Panc1 (cell line): ENCODE measurements at regions not wholly inside any gene's neighbourhood (a gene's known extent, or its start where the extent isn't known, plus 50 kb on each side); places are given as distances from the start of the nearest gene placed in this dataset.

Experiments
- ATAC-seq: fragments of 200-7000 bp; cut with Tn5 transposase; 2 replicates; pipeline ENCODE4 v1.9.1; 2020; ENCODE audit warnings: mild to moderate bottlenecking, moderate library complexity
- BruUV-seq: library from RNA; stranded (reverse); fragments of 400-500 nt; replicated peaks from 2 replicates; lab custom pipeline; 2021; lab: Mats Ljungman, UMichigan
- CTCF ChIA-PET: fragments of 300-600 bp; sonication (Branson Sonifier 250); formaldehyde crosslinking; loops from one replicate; lab custom pipeline; 2022; ENCODE audit warnings: antibody characterized with exemption; lab: Charles Lee
- POLR2A ChIA-PET: fragments of 300-600 bp; sonication (Branson Sonifier 250); formaldehyde crosslinking; loops from one replicate; lab custom pipeline; 2022; ENCODE audit warnings: antibody characterized with exemption; lab: Charles Lee
- DNase-seq: peaks from one replicate; pipeline ENCODE4 v3.0.0-alpha.2; 2010; ENCODE audit warnings: low read depth, low spot score
- H3K27ac ChIP-seq: 2 replicates; pipeline ENCODE4 v1.5.1; 2011; ENCODE audit warnings: mild to moderate bottlenecking, low read length, inconsistent platforms
- H3K27me3 ChIP-seq: fragments of 200-500 bp; sonication (Bioruptor generic); 2 replicates; pipeline ENCODE4 v1.6.0; 2014; ENCODE audit warnings: low read length, inconsistent platforms; ENCODE audit not compliant: control insufficient read depth, insufficient read depth
- H3K36me3 ChIP-seq: fragments of 200-500 bp; sonication (Bioruptor generic); 2 replicates; pipeline ENCODE4 v1.5.1; 2014; ENCODE audit warnings: inconsistent platforms, mild to moderate bottlenecking, low read length, moderate library complexity; ENCODE audit not compliant: control insufficient read depth, insufficient read depth
- H3K4me1 ChIP-seq: 2 replicates; pipeline ENCODE4 v1.5.1; 2011; ENCODE audit warnings: inconsistent platforms, mild to moderate bottlenecking, low read length, moderate library complexity; ENCODE audit not compliant: control insufficient read depth, insufficient read depth
- H3K4me3 ChIP-seq, 2 experiments: 2 replicates each; pipeline ENCODE4 v1.5.1; 2011 to 2012; ENCODE audit warnings: low read depth in 2 of 2, low read length in 2 of 2, mild to moderate bottlenecking in 2 of 2, inconsistent platforms in 1 of 2, moderate library complexity in 1 of 2
- H3K9me3 ChIP-seq: fragments of 200-500 bp; sonication (Bioruptor generic); 2 replicates; pipeline ENCODE4 v1.5.1; 2014; ENCODE audit warnings: low read depth, mild to moderate bottlenecking, inconsistent platforms, low read length, moderate library complexity; ENCODE audit not compliant: control insufficient read depth, insufficient read depth
- POLR2AphosphoS5 ChIP-seq: IDR thresholded peaks from 2 replicates; pipeline ENCODE4 v1.6.1; 2012; ENCODE audit warnings: mild to moderate bottlenecking, low read depth, low read length, moderate library complexity
- REST ChIP-seq, 2 experiments: IDR thresholded peaks; 2 replicates each; pipeline ENCODE4 v1.6.1; 2011 to 2012; ENCODE audit warnings: low read depth in 2 of 2, control low read depth in 1 of 2, low read length in 1 of 2, mild to moderate bottlenecking in 1 of 2, moderate library complexity in 1 of 2; ENCODE audit not compliant: insufficient read depth in 1 of 2
- SIN3A ChIP-seq: IDR thresholded peaks from 2 replicates; pipeline ENCODE4 v1.6.1; 2012; ENCODE audit warnings: low read depth, mild to moderate bottlenecking, low read length, moderate library complexity, borderline replicate concordance; ENCODE audit not compliant: insufficient read depth
- TCF7L2 ChIP-seq: IDR thresholded peaks from 2 replicates; pipeline ENCODE4 v1.6.1; 2011; ENCODE audit warnings: mild to moderate bottlenecking, low read depth, low read length, inconsistent platforms
- in situ Hi-C: cut with HindIII; loops from 2 replicates; pipeline ENCODE4 v1.10.0; 2016; ENCODE audit warnings: low sequenced_read_pairs, low pct_unique_long_range_greater_than_20kb
- intact Hi-C: fragments of 100-400 bp; cut with micrococcal nuclease; formaldehyde crosslinking; loops from one replicate; pipeline ENCODE4 v1.10.0; 2022; ENCODE audit not compliant: unreplicated experiment
- TF ChIP-seq, protein P1 (sequence below): fragments of 450-650 bp; IDR thresholded peaks from 2 replicates; pipeline ENCODE4 v1.5.1; 2017; ENCODE audit warnings: mild to moderate bottlenecking

- no peak for DNase-seq
- no peak for TF ChIP-seq REST (IDR thresholded peaks at IDR 0.05; ENCODE audit: insufficient read depth in 1 of 2, low read depth in 2 of 2, low read length in 1 of 2)
- no peak for TF ChIP-seq TCF7L2
- TF ChIP-seq POLR2AphosphoS5 = no peak
- no peaks in the 10 kb centered on the region for H3K9me3 ChIP-seq
- H3K27me3 ChIP-seq = no peaks in the 10 kb centered on the region
- no TSS peak for BruUV-seq
- intact Hi-C loops = no loop called here
- no peak for ATAC-seq
- H3K36me3 ChIP-seq = no peaks in the 10 kb centered on the region
- H3K27ac ChIP-seq = no peak overlapping the region
- in situ Hi-C loops = no loop called here
- CTCF ChIA-PET = no interaction called here
- POLR2A ChIA-PET = no interaction called here
- no peak overlapping the region for H3K4me3 ChIP-seq
- no peaks in the 10 kb centered on the region for H3K4me1 ChIP-seq
These were observed 1492.9 kb upstream of the CELF4 start for GRCh38 chr18:39058386-39059000.

- BruUV-seq = no TSS peak
- intact Hi-C loops (no loop called here), in situ Hi-C loops (no loop called here)
- Histone ChIP-seq H3K27ac (no peak overlapping the region), H3K4me3 (no peak overlapping the region), H3K36me3 (no peaks in the 10 kb centered on the region), H3K4me1 (no peaks in the 10 kb centered on the region), H3K9me3 (no peaks in the 10 kb centered on the region), H3K27me3 (no peaks in the 10 kb centered on the region)
- TF ChIP-seq SIN3A = no peak
- TF ChIP-seq, protein P1, sequence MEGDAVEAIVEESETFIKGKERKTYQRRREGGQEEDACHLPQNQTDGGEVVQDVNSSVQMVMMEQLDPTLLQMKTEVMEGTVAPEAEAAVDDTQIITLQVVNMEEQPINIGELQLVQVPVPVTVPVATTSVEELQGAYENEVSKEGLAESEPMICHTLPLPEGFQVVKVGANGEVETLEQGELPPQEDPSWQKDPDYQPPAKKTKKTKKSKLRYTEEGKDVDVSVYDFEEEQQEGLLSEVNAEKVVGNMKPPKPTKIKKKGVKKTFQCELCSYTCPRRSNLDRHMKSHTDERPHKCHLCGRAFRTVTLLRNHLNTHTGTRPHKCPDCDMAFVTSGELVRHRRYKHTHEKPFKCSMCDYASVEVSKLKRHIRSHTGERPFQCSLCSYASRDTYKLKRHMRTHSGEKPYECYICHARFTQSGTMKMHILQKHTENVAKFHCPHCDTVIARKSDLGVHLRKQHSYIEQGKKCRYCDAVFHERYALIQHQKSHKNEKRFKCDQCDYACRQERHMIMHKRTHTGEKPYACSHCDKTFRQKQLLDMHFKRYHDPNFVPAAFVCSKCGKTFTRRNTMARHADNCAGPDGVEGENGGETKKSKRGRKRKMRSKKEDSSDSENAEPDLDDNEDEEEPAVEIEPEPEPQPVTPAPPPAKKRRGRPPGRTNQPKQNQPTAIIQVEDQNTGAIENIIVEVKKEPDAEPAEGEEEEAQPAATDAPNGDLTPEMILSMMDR = no peak
- TF ChIP-seq POLR2AphosphoS5 = no peak
- no peak for TF ChIP-seq REST (IDR thresholded peaks at IDR 0.05; ENCODE audit: insufficient read depth in 1 of 2, low read depth in 2 of 2, low read length in 1 of 2)
- no peak for TF ChIP-seq TCF7L2
- no peak for ATAC-seq
- DNase-seq = no peak
- ChIA-PET POLR2A (no interaction called here), CTCF (no interaction called here)
These were observed 1491.9 kb upstream of the CELF4 start for GRCh38 chr18:39057423-39058064.
